Subcutaneous abdominal adipose tissue (tissue), 5 donors: ENCODE measurements at regions not wholly inside any gene's neighbourhood (a gene's known extent, or its start where the extent isn't known, plus 50 kb on each side); places are given as distances from the start of the nearest gene placed in this dataset.

ENCODE experiments used
- H3K27ac ChIP-seq: one replicate; pipeline ENCODE4 v1.7.0; 2013; ENCODE audit warnings: low read depth, mild to moderate bottlenecking, inconsistent platforms, low read length, moderate library complexity
- H3K27me3 ChIP-seq, 5 donors: one replicate each; pipeline ENCODE4 v1.7.0; 2013; ENCODE audit warnings: low read length in 5 of 5, inconsistent platforms in 1 of 5; ENCODE audit not compliant: control insufficient read depth in 5 of 5, insufficient read depth in 4 of 5
- H3K36me3 ChIP-seq, 5 donors: one replicate each; pipeline ENCODE4 v1.7.0; 2013; ENCODE audit warnings: low read length in 5 of 5; ENCODE audit not compliant: control insufficient read depth in 5 of 5, insufficient read depth in 5 of 5
- H3K4me1 ChIP-seq, 5 donors: one replicate each; pipeline ENCODE4 v1.7.0; 2013; ENCODE audit warnings: low read length in 5 of 5, mild to moderate bottlenecking in 3 of 5, moderate library complexity in 1 of 5; ENCODE audit not compliant: control insufficient read depth in 5 of 5, insufficient read depth in 5 of 5
- H3K4me3 ChIP-seq, 5 donors: one replicate each; pipeline ENCODE4 v1.7.0; 2013; ENCODE audit warnings: low read length in 5 of 5, low read depth in 1 of 5
- H3K9ac ChIP-seq, 5 donors: one replicate each; pipeline ENCODE4 v1.7.0; 2013; ENCODE audit warnings: low read length in 5 of 5, mild to moderate bottlenecking in 4 of 5, moderate library complexity in 3 of 5
- H3K9me3 ChIP-seq, 5 donors: one replicate each; pipeline ENCODE4 v1.7.0; 2013; ENCODE audit warnings: low read length in 5 of 5; ENCODE audit not compliant: control insufficient read depth in 5 of 5
- donor health status: healthy.
- donor health status: healthy.
- donor health status: healthy.
- donor health status: healthy.
- donor health status: healthy.

- Histone ChIP-seq H3K36me3 (no peaks in the 10 kb centered on the region), H3K9me3 (no peaks in the 10 kb centered on the region), H3K4me3 (no peak overlapping the region), H3K27me3 (no peaks in the 10 kb centered on the region), H3K4me1 (no peaks in the 10 kb centered on the region), H3K9ac (no peak overlapping the region), H3K27ac (no peak overlapping the region)
These were observed 843.8 kb downstream of the VGLL3 start for GRCh38 chr3:86147119-86147518.

GRCh38 chr3:86126552-86126951 lies 864.4 kb downstream of the VGLL3 start:
- H3K9me3 ChIP-seq: peaks cover 0 to 12% (median 0%) of the 10 kb centered on the region in 5 donors
- no peak overlapping the region for H3K27ac ChIP-seq
- H3K9ac ChIP-seq: no peak overlapping the region
- H3K4me1 ChIP-seq: no peaks in the 10 kb centered on the region
- H3K27me3 ChIP-seq: no peaks in the 10 kb centered on the region
- H3K4me3 ChIP-seq: no peak overlapping the region
- H3K36me3 ChIP-seq: no peaks in the 10 kb centered on the region
